GM12891 (cell line): ENCODE measurements at regions not wholly inside any gene's neighbourhood (a gene's known extent, or its start where the extent isn't known, plus 50 kb on each side); places are given as distances from the start of the nearest gene placed in this dataset.

ENCODE experiments used
- PAX5 ChIP-seq: IDR thresholded peaks from 2 replicates; pipeline ENCODE4 v1.6.1; 2011; ENCODE audit warnings: low read length, moderate library complexity, mild to moderate bottlenecking; ENCODE audit not compliant: insufficient read depth, severe bottlenecking
- POLR2A ChIP-seq: IDR thresholded peaks from 2 replicates; pipeline ENCODE4 v1.6.1; 2011; ENCODE audit warnings: low read depth, low read length, control low read depth
- POLR2AphosphoS5 ChIP-seq: IDR thresholded peaks from 2 replicates; pipeline ENCODE4 v1.6.1; 2011; ENCODE audit warnings: low read depth, low read length, control low read depth
- POU2F2 ChIP-seq: IDR thresholded peaks from 2 replicates; pipeline ENCODE4 v1.6.1; 2011; ENCODE audit warnings: low read depth, mild to moderate bottlenecking, control low read depth, low read length, moderate library complexity
- SPI1 ChIP-seq: IDR thresholded peaks from 2 replicates; pipeline ENCODE4 v1.6.1; 2011; ENCODE audit warnings: low read depth, low read length, control low read depth
- TAF1 ChIP-seq: IDR thresholded peaks from 2 replicates; pipeline ENCODE4 v1.6.1; 2011; ENCODE audit warnings: low read depth, low read length, control low read depth

DNA sequence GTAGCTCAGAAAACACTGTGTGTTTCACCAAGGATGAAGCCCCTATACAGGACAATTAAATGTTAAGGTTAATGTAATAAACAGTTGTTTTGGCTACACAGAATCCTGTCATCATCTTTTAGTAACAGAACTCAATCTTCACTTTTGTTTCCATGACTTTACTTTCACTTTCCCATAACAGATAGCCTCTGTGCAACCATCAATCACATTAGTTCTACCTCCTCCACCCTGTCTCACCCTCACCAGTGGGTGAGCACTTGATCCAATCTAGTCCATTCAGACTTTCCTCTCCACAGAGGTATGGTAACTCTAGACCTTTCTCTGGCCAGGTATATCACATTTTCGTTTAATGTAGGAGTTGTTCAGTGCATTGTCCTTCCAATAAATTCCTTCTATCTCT is 1018.5 kb downstream of the ADGRL2 start:
- TF ChIP-seq POLR2AphosphoS5 (no peak), POLR2A (no peak), SPI1 (no peak), TAF1 (no peak), POU2F2 (no peak), PAX5 (no peak)
